ENCODE measurements at regions not wholly inside any gene's neighbourhood (a gene's known extent, or its start where the extent isn't known, plus 50 kb on each side); places are given as distances from the start of the nearest gene placed in this dataset.
"Not testable (repeated sequence)": the region's sequence is repeated elsewhere in the genome, so short reads cannot be mapped to it uniquely, and the experiment has no call there.

- DNase-seq: no peak
Observed at GRCh38 chr21:27380303-27380702, 413.4 kb upstream of the ADAMTS5 start.

DNA sequence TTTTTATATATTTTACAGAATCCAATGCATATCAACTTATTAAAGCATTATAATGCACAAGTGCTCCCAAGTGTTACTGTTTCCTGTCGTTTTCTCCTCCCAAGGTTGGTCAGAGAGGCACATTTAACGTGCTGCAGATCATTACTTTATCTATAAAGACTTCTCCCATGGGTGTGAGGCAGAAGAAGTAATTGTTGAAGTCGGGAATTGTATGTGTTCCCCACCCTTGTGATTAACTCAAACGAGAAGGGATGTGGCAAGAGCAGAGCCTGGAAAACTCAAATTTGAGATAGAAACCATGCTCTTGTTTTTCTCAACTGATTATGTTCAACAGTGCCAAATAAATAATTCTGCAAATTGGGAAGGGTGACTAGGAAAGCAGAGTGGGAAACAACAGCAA is 412.5 kb upstream of the ADAMTS5 start:
- no peak for DNase-seq

- DNase-seq: no peak
Observed at GRCh38 chr21:27372381-27372780, 405.5 kb upstream of the ADAMTS5 start.

DNA sequence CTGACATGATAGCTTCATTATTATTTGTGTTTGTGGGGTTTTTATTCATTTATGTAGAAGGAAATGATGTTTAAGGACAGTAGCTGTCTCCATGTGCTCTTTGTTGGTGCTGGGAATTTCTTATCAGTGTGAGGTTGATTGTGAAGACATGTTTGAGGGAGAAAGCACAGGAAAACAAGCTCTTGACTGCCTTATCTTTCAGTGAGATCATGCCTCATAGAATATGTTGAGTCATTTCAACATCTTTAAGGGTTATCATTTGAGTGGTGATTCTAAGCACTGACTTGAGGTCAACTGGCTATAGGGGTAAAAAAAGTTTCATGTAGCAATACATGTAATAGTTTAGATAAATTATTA is 405.1 kb upstream of the ADAMTS5 start:
- no peak for DNase-seq

DNA sequence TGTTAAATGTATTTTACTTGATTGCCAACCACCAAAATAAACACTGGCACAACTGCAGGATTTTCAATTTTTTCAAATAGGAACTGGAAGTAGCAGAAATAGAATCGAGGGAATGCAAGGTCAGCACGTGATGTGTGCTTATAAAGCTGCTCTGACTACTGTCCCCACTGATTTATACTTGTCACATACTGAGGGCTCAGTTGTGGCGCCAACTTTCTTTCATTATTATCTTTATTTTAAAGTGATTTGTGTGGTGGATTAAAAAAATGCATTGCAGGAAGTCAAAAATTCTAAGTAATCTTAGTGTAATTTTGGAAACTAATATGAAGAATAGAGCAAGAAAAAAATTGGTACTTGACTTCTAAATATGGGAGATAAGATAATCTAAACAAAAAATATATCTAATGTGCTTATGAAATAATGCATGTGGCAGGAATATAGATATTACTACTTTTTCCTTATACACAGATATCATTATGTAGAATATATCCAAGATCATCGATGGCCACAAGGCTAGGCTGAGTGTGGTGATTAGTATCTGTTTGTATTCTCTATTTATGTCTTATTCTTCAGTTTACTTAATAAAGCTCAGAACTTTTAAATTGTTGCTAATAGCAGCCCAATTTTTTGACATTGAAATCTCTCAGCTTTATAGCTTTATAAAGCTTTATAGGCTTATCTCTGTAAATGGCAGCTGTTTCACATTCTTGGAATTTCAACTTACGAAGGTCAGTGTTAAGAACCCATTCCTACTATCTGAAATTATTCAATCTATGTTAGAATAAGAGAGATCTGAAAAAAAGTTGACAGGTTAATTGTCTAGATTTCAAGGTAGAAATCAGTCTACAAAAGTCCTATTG is 404.5 kb upstream of the ADAMTS5 start:
- no peak for DNase-seq

DNA sequence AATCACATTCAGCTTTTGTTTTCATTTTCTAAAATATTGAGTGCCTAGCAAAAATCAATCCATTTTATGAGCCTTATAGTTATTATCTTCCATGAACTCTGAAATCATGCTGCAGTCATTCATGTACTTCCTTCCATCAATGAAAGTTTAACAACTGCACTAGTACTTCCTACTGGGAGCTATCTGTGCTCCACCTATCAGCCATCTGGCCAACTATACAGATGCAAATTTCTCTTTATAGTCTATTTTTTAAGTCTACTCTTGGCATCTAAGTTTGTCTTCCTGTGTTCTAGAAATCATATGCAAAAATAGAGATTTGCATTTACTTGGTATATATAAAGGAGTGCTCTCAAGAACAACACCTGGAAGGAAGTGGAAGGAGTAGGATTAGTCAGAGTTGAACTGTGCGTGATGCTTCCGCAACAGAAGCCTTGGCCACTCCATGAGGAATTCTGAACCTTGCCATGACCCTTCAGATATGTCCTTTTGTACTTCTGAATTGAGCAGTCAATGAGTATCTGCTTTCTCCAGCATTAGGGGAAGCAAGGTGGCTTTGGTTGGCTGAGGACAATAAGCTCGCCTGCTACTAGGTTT is 403.2 kb upstream of the ADAMTS5 start:
- no peak for DNase-seq

GRCh38 chr21:27369234-27369633 is 402.3 kb upstream of the ADAMTS5 start:
- no peak for DNase-seq

- no peak for DNase-seq
Observed at GRCh38 chr21:27366646-27367235, 399.9 kb upstream of the ADAMTS5 start.

DNA sequence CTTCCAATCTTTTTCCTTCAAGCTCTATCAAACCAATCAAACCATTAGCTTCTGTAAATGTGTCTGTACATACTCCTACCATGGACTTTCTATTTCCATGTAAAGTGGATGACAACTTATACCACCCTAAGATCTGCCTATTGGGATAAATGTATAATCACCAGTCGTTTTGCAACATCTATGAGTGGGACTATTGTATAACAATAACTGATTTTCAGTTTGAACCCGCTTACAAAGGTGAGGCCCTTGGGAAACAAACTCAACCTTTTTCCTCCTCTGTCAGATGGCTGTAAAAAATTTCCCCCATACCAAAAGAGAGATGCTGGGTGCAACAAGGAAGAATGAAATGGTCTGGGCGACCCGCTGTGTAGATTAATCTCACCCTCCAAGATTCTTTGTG is 399.1 kb upstream of the ADAMTS5 start:
- no peak for DNase-seq

DNA sequence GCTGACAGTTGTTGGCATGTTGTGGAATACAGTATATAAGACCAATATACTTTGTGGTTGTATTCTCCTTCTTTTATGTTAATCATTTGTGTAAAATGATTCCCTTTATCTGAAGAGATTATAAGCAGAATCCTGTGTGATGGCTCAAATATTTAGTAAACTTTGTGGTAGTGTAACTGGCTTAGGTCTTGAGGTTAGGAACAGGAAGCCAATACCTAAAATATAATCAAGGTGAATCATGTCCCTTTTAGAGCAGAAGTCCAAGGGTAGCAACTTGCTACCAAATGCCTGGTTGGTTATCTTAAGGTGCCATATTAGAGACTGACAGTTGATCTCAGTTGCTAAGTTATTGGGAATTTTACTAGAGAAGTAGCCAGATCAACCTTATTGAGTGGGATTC is 398.5 kb upstream of the ADAMTS5 start:
- no peak for DNase-seq

- DNase-seq: no peak
Observed at GRCh38 chr21:27363719-27364477, 397.0 kb upstream of the ADAMTS5 start.

- peak; percentile 5 to 39 for DNase-seq
Observed at GRCh38 chr21:27362249-27362648, 395.4 kb upstream of the ADAMTS5 start.

GRCh38 chr21:27359141-27359540 is 392.3 kb upstream of the ADAMTS5 start:
- no peak for DNase-seq

- no peak for DNase-seq
Observed at GRCh38 chr21:27352885-27353284, 386.0 kb upstream of the ADAMTS5 start.

DNA sequence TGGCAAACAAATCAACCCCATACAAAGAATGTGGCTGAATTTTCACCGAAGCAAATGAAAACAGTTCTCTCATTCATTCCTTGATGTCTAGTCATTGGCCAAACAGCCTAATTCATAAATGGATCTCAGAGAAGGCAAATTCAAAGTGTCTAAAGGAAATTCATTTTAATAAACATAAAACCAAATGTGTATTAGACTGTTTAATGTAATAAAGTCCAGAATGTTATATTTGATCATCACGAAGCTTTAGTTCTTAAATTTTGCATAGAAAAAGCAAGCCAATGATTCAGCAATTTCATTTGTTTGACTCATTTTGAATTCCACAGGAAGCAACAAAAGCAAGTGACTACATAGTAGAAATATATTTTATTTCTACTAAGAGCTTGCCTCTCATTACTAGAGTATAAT is 379.2 kb upstream of the ADAMTS5 start:
- DNase-seq: no peak

GRCh38 chr21:27339902-27340301 is 373.0 kb upstream of the ADAMTS5 start:
- no peak for DNase-seq

GRCh38 chr21:27338007-27338406 is 371.1 kb upstream of the ADAMTS5 start:
- DNase-seq: not testable (repeated sequence)

DNA sequence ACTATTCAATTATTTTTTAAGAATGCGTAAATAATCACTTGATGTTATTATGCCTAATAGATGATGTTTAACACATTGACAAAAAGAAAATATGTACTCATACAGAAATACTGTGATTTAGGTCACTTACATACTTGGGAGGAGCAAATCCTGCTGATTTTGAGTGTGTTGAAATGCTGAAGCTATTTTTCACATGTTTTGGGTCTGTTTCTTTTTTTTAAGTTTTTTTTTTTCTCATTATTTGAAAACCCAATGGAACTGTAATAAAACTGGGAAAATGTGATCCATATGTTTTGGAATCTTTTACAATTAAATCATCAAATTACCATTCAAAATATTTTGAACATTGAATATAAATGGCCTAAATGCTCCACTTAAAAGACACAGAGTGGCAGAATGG is 366.2 kb upstream of the ADAMTS5 start:
- no peak for DNase-seq

DNA sequence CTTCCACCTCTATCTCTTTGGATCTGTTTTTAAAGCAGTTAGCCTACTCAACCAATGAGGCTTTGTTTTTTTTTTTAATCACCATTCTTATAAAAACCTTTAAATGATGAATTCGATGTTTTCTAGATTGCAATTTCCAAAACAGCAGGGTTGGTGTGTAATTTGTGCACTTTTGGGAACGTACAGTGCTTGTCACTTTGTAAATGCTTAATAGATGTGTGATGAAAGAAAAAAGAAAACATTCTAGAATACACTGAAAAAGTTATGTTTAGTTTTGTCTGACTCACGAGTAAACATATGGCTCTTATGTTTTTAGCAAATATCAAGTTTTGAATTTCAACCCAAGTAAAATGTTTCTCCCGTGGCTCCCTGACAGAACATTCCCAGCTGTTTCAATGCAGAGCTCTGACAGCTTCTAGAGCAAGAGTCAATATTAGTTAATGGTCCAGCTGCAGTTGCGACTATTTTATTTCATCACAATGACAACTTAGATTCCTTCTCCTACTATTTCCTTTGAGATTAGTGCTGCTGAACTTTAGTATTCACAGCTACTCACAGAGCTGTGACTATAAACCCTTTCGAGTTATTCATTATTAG is 362.5 kb upstream of the ADAMTS5 start:
- DNase-seq: no peak

GRCh38 chr21:27326301-27326700 is 359.4 kb upstream of the ADAMTS5 start:
- DNase-seq: no peak

- DNase-seq: no peak
Observed at GRCh38 chr21:27323331-27323730, 356.4 kb upstream of the ADAMTS5 start.

DNA sequence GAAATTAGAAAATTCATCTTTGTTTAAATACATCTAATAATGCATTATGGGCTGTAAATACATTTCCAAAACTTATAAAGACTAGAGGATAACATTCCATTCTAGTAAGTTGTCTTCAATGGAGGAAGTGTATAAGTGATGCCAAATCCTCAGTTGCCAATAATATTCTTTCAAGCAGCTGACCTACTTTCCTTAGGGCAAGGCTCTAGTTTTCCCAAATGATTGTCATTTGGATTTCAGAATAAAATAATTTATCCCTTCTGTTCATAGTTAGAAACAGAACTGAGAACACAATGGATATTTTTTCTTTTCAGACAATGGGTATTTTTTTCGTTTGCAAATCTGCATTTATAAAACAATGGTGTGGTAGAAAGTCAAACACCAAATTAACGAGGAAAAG is 354.9 kb upstream of the ADAMTS5 start:
- DNase-seq: no peak

- DNase-seq: no peak
Observed at GRCh38 chr21:27320868-27321267, 354.0 kb upstream of the ADAMTS5 start.
